ENCODE measurements at regions not wholly inside any gene's neighbourhood (a gene's known extent, or its start where the extent isn't known, plus 50 kb on each side); places are given as distances from the start of the nearest gene placed in this dataset.

- TF ChIP-seq CTCF (conservative IDR thresholded peaks at IDR 0.05; ENCODE audit: low read depth, low read length) (no peak), EZH2 (IDR thresholded peaks at IDR 0.05; ENCODE audit: low read length, unreplicated experiment) (no peak)
These were observed 1250.7 kb upstream of the PRKX start for GRCh38 chrX:4964112-4964511.
